ENCODE measurements at regions not wholly inside any gene's neighbourhood (a gene's known extent, or its start where the extent isn't known, plus 50 kb on each side); places are given as distances from the start of the nearest gene placed in this dataset.

- DNase-seq, result no peak
- Histone ChIP-seq H3K36me3 (ENCODE audit: control insufficient read depth, insufficient read depth, low read length) (no peaks in the 10 kb centered on the region), H3K4me3 (ENCODE audit: low read length) (no peak overlapping the region), H3K27ac (ENCODE audit: low read length) (no peak overlapping the region), H3K27me3 (ENCODE audit: control insufficient read depth, insufficient read depth, low read length) (no peaks in the 10 kb centered on the region), H3K9me3 (replicated peaks; ENCODE audit: control insufficient read depth, low read depth, low read length) (no peaks in the 10 kb centered on the region), H3K4me1 (ENCODE audit: control insufficient read depth, insufficient read depth, low read length) (no peaks in the 10 kb centered on the region)
- 68% methylated on average over 2 of the region's 6 CpGs for WGBS (ENCODE audit: insufficient coverage)
These were observed 461.0 kb upstream of the HNRNPA3 start for GRCh38 chr2:176751314-176752227.

- H3K27me3 ChIP-seq (ENCODE audit: control insufficient read depth, insufficient read depth, low read length), result no peaks in the 10 kb centered on the region
- H3K36me3 ChIP-seq (ENCODE audit: control insufficient read depth, insufficient read depth, low read length), result no peaks in the 10 kb centered on the region
- H3K27ac ChIP-seq (ENCODE audit: low read length), result no peak overlapping the region
- H3K4me1 ChIP-seq (ENCODE audit: control insufficient read depth, insufficient read depth, low read length), result no peaks in the 10 kb centered on the region
- H3K4me3 ChIP-seq (ENCODE audit: low read length), result no peak overlapping the region
- no peaks in the 10 kb centered on the region for H3K9me3 ChIP-seq (replicated peaks; ENCODE audit: control insufficient read depth, low read depth, low read length)
- no peak for DNase-seq
- WGBS (ENCODE audit: insufficient coverage), result no CpG with 5 or more reads among the region's 1 CpG
These were observed 460.3 kb upstream of the HNRNPA3 start for GRCh38 chr2:176752295-176752694.

GRCh38 chr2:176753205-176753604, 459.4 kb upstream of the HNRNPA3 start:
- Histone ChIP-seq H3K27ac (ENCODE audit: low read length) (no peak overlapping the region), H3K36me3 (ENCODE audit: control insufficient read depth, insufficient read depth, low read length) (no peaks in the 10 kb centered on the region)

GRCh38 chr2:176753752-176754474, 458.7 kb upstream of the HNRNPA3 start:
- no peak overlapping the region for H3K27ac ChIP-seq (ENCODE audit: low read length)
- H3K27me3 ChIP-seq (ENCODE audit: control insufficient read depth, insufficient read depth, low read length), result no peaks in the 10 kb centered on the region
- DNase-seq, result no peak
- no peaks in the 10 kb centered on the region for H3K4me1 ChIP-seq (ENCODE audit: control insufficient read depth, insufficient read depth, low read length)
- H3K4me3 ChIP-seq (ENCODE audit: low read length), result no peak overlapping the region
- no peaks in the 10 kb centered on the region for H3K9me3 ChIP-seq (replicated peaks; ENCODE audit: control insufficient read depth, low read depth, low read length)
- WGBS (ENCODE audit: insufficient coverage), result 48% methylated on average over 2 of the region's 2 CpGs
- no peaks in the 10 kb centered on the region for H3K36me3 ChIP-seq (ENCODE audit: control insufficient read depth, insufficient read depth, low read length)

More at GRCh38 chr2:176753205-176753604, 459.4 kb upstream of the HNRNPA3 start:
- no peak for DNase-seq
- WGBS (ENCODE audit: insufficient coverage), result no CpG with 5 or more reads among the region's 3 CpGs
- H3K9me3 ChIP-seq (replicated peaks; ENCODE audit: control insufficient read depth, low read depth, low read length), result no peaks in the 10 kb centered on the region
- no peak overlapping the region for H3K4me3 ChIP-seq (ENCODE audit: low read length)
- H3K4me1 ChIP-seq (ENCODE audit: control insufficient read depth, insufficient read depth, low read length), result no peaks in the 10 kb centered on the region
- no peaks in the 10 kb centered on the region for H3K27me3 ChIP-seq (ENCODE audit: control insufficient read depth, insufficient read depth, low read length)

GRCh38 chr2:176755537-176756135, 457.0 kb upstream of the HNRNPA3 start:
- Histone ChIP-seq H3K36me3 (ENCODE audit: control insufficient read depth, insufficient read depth, low read length) (no peaks in the 10 kb centered on the region), H3K4me1 (ENCODE audit: control insufficient read depth, insufficient read depth, low read length) (no peaks in the 10 kb centered on the region), H3K27ac (ENCODE audit: low read length) (no peak overlapping the region), H3K4me3 (ENCODE audit: low read length) (no peak overlapping the region), H3K27me3 (ENCODE audit: control insufficient read depth, insufficient read depth, low read length) (no peaks in the 10 kb centered on the region), H3K9me3 (replicated peaks; ENCODE audit: control insufficient read depth, low read depth, low read length) (no peaks in the 10 kb centered on the region)
- DNase-seq, result no peak
- WGBS (ENCODE audit: insufficient coverage), result no CpG with 5 or more reads among the region's 4 CpGs

GRCh38 chr2:176758426-176758825, 454.2 kb upstream of the HNRNPA3 start:
- no peaks in the 10 kb centered on the region for H3K4me1 ChIP-seq (ENCODE audit: control insufficient read depth, insufficient read depth, low read length)
- no peak for DNase-seq
- no peak overlapping the region for H3K4me3 ChIP-seq (ENCODE audit: low read length)
- no CpG with 5 or more reads among the region's 3 CpGs for WGBS (ENCODE audit: insufficient coverage)
- H3K27ac ChIP-seq (ENCODE audit: low read length), result no peak overlapping the region
- H3K9me3 ChIP-seq (replicated peaks; ENCODE audit: control insufficient read depth, low read depth, low read length), result no peaks in the 10 kb centered on the region
- no peaks in the 10 kb centered on the region for H3K36me3 ChIP-seq (ENCODE audit: control insufficient read depth, insufficient read depth, low read length)
- H3K27me3 ChIP-seq (ENCODE audit: control insufficient read depth, insufficient read depth, low read length), result no peaks in the 10 kb centered on the region

- no CpG with 5 or more reads among the region's 4 CpGs for WGBS (ENCODE audit: insufficient coverage)
- no peaks in the 10 kb centered on the region for H3K27me3 ChIP-seq (ENCODE audit: control insufficient read depth, insufficient read depth, low read length)
- H3K4me3 ChIP-seq (ENCODE audit: low read length), result no peak overlapping the region
- H3K36me3 ChIP-seq (ENCODE audit: control insufficient read depth, insufficient read depth, low read length), result no peaks in the 10 kb centered on the region
- no peak for DNase-seq
- H3K4me1 ChIP-seq (ENCODE audit: control insufficient read depth, insufficient read depth, low read length), result no peaks in the 10 kb centered on the region
- H3K27ac ChIP-seq (ENCODE audit: low read length), result no peak overlapping the region
- no peaks in the 10 kb centered on the region for H3K9me3 ChIP-seq (replicated peaks; ENCODE audit: control insufficient read depth, low read depth, low read length)
These were observed 452.2 kb upstream of the HNRNPA3 start for GRCh38 chr2:176760439-176760838.

- Histone ChIP-seq H3K36me3 (ENCODE audit: control insufficient read depth, insufficient read depth, low read length) (no peaks in the 10 kb centered on the region), H3K4me1 (ENCODE audit: control insufficient read depth, insufficient read depth, low read length) (no peaks in the 10 kb centered on the region), H3K9me3 (replicated peaks; ENCODE audit: control insufficient read depth, low read depth, low read length) (no peaks in the 10 kb centered on the region), H3K4me3 (ENCODE audit: low read length) (no peak overlapping the region), H3K27me3 (ENCODE audit: control insufficient read depth, insufficient read depth, low read length) (no peaks in the 10 kb centered on the region), H3K27ac (ENCODE audit: low read length) (no peak overlapping the region)
- WGBS (ENCODE audit: insufficient coverage), result no CpG with 5 or more reads among the region's 2 CpGs
- DNase-seq, result no peak
These were observed 449.5 kb upstream of the HNRNPA3 start for GRCh38 chr2:176763130-176763529.

GRCh38 chr2:176763851-176764404, 448.7 kb upstream of the HNRNPA3 start:
- Histone ChIP-seq H3K27ac (ENCODE audit: low read length) (no peak overlapping the region), H3K36me3 (ENCODE audit: control insufficient read depth, insufficient read depth, low read length) (no peaks in the 10 kb centered on the region), H3K9me3 (replicated peaks; ENCODE audit: control insufficient read depth, low read depth, low read length) (no peaks in the 10 kb centered on the region), H3K4me1 (ENCODE audit: control insufficient read depth, insufficient read depth, low read length) (no peaks in the 10 kb centered on the region), H3K4me3 (ENCODE audit: low read length) (no peak overlapping the region), H3K27me3 (ENCODE audit: control insufficient read depth, insufficient read depth, low read length) (no peaks in the 10 kb centered on the region)
- 70% methylated on average over 4 of the region's 7 CpGs for WGBS (ENCODE audit: insufficient coverage)
- no peak for DNase-seq

- Histone ChIP-seq H3K9me3 (replicated peaks; ENCODE audit: control insufficient read depth, low read depth, low read length) (no peaks in the 10 kb centered on the region), H3K36me3 (ENCODE audit: control insufficient read depth, insufficient read depth, low read length) (no peaks in the 10 kb centered on the region), H3K27ac (ENCODE audit: low read length) (no peak overlapping the region), H3K4me3 (ENCODE audit: low read length) (no peak overlapping the region), H3K4me1 (ENCODE audit: control insufficient read depth, insufficient read depth, low read length) (peaks cover 2% of the 10 kb centered on the region), H3K27me3 (ENCODE audit: control insufficient read depth, insufficient read depth, low read length) (no peaks in the 10 kb centered on the region)
- DNase-seq, result no peak
- WGBS (ENCODE audit: insufficient coverage), result 65% methylated on average over 2 of the region's 6 CpGs
These were observed 447.7 kb upstream of the HNRNPA3 start for GRCh38 chr2:176764921-176765320.
